Progenitor cell of endocrine pancreas (in vitro differentiated cells): ENCODE measurements at regions not wholly inside any gene's neighbourhood (a gene's known extent, or its start where the extent isn't known, plus 50 kb on each side); places are given as distances from the start of the nearest gene placed in this dataset.
"Not testable (repeated sequence)": the region's sequence is repeated elsewhere in the genome, so short reads cannot be mapped to it uniquely, and the experiment has no call there.

Experiments used
- DNase-seq: peaks from one replicate; pipeline ENCODE4 v3.0.0; 2021; ENCODE audit warnings: low spot score; ENCODE audit not compliant: unreplicated experiment
- H3K27ac Mint-ChIP-seq: 2 replicates; pipeline ENCODE4 v1.8.0; 2021; ENCODE audit warnings: mild to moderate bottlenecking, moderate library complexity, mixed read lengths
- H3K27me3 Mint-ChIP-seq: 2 replicates; pipeline ENCODE4 v1.8.0; 2021; ENCODE audit warnings: mixed read lengths
- H3K36me3 Mint-ChIP-seq: 2 replicates; pipeline ENCODE4 v1.8.0; 2022; ENCODE audit warnings: mixed read lengths; ENCODE audit not compliant: insufficient read depth
- H3K4me1 Mint-ChIP-seq: 2 replicates; pipeline ENCODE4 v1.8.0; 2021; ENCODE audit warnings: low read depth, mixed read lengths
- H3K4me3 Mint-ChIP-seq: 2 replicates; pipeline ENCODE4 v1.8.0; 2021; ENCODE audit warnings: low read depth, mild to moderate bottlenecking, moderate library complexity, mixed read lengths
- H3K9me3 Mint-ChIP-seq: 2 replicates; pipeline ENCODE4 v1.8.0; 2021; ENCODE audit warnings: low read depth, mixed read lengths
- TF ChIP-seq, protein P1 (sequence below): fragments of 200-600 bp; sonication (generic); IDR thresholded peaks from one replicate; pipeline ENCODE4 v1.5.0; 2021; ENCODE audit warnings: antibody characterized with exemption, mild to moderate bottlenecking; ENCODE audit not compliant: unreplicated experiment

DNA sequence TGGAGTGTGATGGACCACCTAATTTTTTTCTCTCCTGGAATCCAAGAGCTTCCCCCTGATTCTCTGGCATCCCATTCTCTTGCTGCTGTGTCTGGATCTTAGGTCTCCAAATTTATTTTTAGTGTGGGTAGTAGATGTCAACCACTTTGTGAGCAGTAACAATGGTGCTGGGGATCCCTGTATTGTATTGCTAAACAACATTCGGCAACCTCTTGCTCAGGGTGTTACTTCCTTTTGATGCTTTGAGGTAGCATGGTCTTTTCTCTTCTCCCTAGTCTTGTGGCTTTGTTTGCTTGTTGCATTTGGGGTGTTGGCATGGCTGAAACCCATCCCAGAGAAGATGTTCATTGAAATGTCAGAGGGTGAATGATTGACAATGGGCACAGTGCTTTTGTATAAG, 737.4 kb downstream of the BCL11A start:
- no peaks in the 10 kb centered on the region for H3K9me3 Mint-ChIP-seq
- no peaks in the 10 kb centered on the region for H3K4me1 Mint-ChIP-seq
- no peak overlapping the region for H3K27ac Mint-ChIP-seq
- DNase-seq = no peak
- no peak overlapping the region for H3K4me3 Mint-ChIP-seq
- peaks cover 8% of the 10 kb centered on the region for H3K27me3 Mint-ChIP-seq
- H3K36me3 Mint-ChIP-seq = no peaks in the 10 kb centered on the region
- TF ChIP-seq, protein P1, sequence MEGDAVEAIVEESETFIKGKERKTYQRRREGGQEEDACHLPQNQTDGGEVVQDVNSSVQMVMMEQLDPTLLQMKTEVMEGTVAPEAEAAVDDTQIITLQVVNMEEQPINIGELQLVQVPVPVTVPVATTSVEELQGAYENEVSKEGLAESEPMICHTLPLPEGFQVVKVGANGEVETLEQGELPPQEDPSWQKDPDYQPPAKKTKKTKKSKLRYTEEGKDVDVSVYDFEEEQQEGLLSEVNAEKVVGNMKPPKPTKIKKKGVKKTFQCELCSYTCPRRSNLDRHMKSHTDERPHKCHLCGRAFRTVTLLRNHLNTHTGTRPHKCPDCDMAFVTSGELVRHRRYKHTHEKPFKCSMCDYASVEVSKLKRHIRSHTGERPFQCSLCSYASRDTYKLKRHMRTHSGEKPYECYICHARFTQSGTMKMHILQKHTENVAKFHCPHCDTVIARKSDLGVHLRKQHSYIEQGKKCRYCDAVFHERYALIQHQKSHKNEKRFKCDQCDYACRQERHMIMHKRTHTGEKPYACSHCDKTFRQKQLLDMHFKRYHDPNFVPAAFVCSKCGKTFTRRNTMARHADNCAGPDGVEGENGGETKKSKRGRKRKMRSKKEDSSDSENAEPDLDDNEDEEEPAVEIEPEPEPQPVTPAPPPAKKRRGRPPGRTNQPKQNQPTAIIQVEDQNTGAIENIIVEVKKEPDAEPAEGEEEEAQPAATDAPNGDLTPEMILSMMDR = no peak

DNA sequence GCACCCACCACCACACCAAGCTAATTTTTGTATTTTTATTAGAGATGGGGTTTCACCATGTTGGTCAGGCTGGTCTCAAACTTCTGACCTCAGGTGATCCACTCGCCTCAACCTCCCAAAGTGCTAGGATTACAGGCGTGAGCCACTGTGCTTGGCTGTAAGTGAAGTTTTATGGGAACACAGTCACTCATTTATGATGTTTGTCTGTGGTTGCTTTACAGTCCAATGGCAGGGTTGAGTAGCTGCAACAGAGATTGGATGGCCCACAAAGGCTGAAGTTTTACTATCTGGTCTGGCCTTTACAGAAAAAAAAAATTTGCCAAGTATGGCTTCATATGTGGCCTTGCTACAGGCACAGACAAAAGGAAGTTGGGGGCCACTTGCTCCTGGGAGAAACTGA, 743.2 kb downstream of the BCL11A start:
- not testable (repeated sequence) for H3K4me3 Mint-ChIP-seq, H3K27ac Mint-ChIP-seq, DNase-seq, H3K36me3 Mint-ChIP-seq, H3K27me3 Mint-ChIP-seq, H3K9me3 Mint-ChIP-seq
- peaks cover 13% of the 10 kb centered on the region for H3K4me1 Mint-ChIP-seq

DNA sequence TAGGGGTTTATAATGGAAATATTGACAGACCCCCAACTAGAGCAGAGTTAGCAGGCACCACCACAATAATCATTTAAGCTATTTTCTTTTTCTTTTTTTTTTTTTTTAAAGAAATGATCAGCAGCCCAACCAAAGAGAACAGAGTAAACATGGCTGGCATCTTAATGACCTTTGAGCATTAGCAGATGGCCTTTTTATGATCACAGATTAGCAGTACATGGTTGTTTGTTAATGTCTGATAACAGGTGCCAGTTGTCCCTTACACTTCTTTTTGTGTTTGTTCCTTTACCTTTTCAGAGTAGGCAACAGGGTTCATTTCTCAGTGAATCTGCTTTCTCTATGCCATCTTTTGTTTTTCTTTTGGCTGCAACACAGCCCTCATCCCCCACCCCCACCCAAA, 747.0 kb downstream of the BCL11A start:
- TF ChIP-seq, protein P1 = no peak
- DNase-seq = no peak
- Mint-ChIP-seq H3K36me3 (no peaks in the 10 kb centered on the region), H3K27me3 (no peaks in the 10 kb centered on the region), H3K27ac (no peak overlapping the region), H3K4me3 (no peak overlapping the region), H3K9me3 (no peaks in the 10 kb centered on the region), H3K4me1 (peaks cover 13% of the 10 kb centered on the region)

DNA sequence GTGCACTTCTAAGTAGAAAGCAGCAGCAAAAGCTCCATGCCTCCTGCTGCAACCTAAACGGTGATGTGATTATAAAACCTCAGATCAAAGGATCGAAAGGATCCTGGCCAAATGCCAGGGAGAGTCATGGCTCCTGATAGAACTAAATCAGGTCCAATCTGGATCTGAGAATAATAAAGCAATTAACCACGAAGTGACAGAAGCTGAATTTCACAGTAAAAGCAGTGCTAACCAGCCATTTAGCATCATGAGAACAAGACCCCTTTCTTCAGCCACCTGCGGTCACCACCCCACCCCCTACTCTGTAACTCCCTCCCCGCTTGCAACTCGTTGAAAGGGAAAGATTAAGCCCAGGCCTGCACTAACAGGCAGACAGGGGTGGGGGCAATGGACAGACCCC, 748.7 kb downstream of the BCL11A start:
- H3K4me1 Mint-ChIP-seq = peaks cover 13% of the 10 kb centered on the region

DNA sequence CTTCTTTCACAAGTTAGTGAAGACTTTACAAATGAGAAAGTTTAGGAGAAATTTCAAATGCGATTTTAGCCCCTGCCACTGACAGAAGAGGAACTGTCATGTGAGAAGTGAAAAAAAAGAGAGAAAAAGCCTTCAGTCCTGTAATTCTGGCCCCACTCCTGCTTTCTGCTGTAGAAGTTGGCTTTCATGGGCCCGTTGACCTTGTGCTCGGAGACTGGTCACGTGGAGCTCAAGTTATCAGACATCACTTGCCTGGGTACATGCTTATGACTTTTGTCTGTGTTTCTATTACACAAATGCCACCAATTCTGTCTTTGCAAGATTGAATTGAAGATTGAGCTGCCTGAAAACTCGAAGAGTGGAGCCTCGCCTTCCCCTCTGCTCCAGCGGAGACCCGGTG, 749.9 kb downstream of the BCL11A start:
- TF ChIP-seq, protein P1 = no peak

More for the DNA sequence above, 748.7 kb downstream of the BCL11A start:
- no peak for DNase-seq
- H3K27me3 Mint-ChIP-seq = no peaks in the 10 kb centered on the region
- peaks cover 3% of the 10 kb centered on the region for H3K9me3 Mint-ChIP-seq
- H3K36me3 Mint-ChIP-seq = no peaks in the 10 kb centered on the region
- TF ChIP-seq, protein P1 = no peak
- no peak overlapping the region for H3K27ac Mint-ChIP-seq
- no peak overlapping the region for H3K4me3 Mint-ChIP-seq

DNA sequence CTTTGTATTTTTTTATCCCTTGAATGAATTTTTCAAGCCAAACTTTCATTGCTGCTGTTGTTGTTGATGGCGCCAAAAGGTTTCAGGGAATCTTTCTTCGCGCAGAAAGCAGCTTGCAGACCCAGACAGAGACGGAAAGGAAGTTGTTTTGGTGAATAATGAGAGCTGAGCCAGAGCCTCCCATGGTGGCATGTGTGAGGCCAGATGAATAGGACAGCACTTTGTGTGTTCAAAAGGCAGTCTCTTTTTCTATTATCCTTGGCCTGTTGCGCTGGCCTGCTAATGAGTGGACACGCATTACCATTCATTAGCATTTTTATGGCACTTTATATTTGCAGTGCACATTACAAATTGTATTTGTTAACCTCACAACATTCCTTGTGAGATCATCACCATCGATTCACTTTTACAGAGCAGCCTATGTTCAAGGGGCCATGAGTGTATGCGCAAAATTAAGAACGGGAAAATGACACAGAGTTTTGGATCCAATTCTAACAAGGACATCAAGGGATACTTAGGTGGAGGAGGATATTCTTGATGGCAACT, 754.7 kb downstream of the BCL11A start:
- DNase-seq = no peak

More for the DNA sequence above, 749.9 kb downstream of the BCL11A start:
- DNase-seq = no peak
- Mint-ChIP-seq H3K36me3 (no peaks in the 10 kb centered on the region), H3K4me1 (peaks cover 13% of the 10 kb centered on the region), H3K27ac (no peak overlapping the region), H3K27me3 (no peaks in the 10 kb centered on the region), H3K4me3 (no peak overlapping the region), H3K9me3 (peaks cover 7% of the 10 kb centered on the region)

More for the DNA sequence above, 754.7 kb downstream of the BCL11A start:
- H3K27ac Mint-ChIP-seq = no peak overlapping the region
- no peaks in the 10 kb centered on the region for H3K36me3 Mint-ChIP-seq
- peaks cover 6% of the 10 kb centered on the region for H3K4me1 Mint-ChIP-seq
- no peaks in the 10 kb centered on the region for H3K27me3 Mint-ChIP-seq
- no peak overlapping the region for H3K4me3 Mint-ChIP-seq
- TF ChIP-seq, protein P1 = no peak
- H3K9me3 Mint-ChIP-seq = peaks cover 18% of the 10 kb centered on the region
